Left lobe of liver (tissue), 2 donors: ENCODE measurements at regions not wholly inside any gene's neighbourhood (a gene's known extent, or its start where the extent isn't known, plus 50 kb on each side); places are given as distances from the start of the nearest gene placed in this dataset.

Source experiments
- ATAC-seq: fragments of 200-7000 bp; cut with Tn5 transposase; one replicate; pipeline ENCODE4 v1.9.1; 2020; ENCODE audit warnings: mild to moderate bottlenecking, moderate library complexity
- DNase-seq: peaks from one replicate; pipeline ENCODE4 v3.0.0-alpha.2; 2020; ENCODE audit warnings: low spot score
- donor health status: DM: no; HTN: no; CAD: no; lungs with moderate emphysema.
- donor health status: DM: no; HTN: yes; CAD: no.

DNA sequence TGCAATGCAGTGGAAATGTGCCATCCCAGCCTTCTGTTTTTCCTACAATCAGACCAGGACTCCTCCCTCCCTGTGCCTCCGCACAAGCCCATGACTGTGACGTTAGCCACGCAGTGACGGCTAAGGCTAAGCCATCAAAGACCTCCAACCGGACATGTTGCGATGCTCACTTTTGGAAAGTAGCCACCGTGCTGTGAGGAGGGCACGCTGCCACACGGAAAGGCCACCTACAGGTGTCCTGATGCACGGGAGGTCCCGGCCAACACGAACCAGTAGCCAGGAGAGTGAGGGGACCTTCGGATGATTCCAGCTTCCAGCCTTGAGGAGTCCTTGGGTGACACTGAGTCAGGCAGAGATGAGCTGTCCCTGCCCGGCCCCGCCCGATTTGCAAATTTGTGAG lies 53.9 kb downstream of the FOXL1 start:
- ATAC-seq = no peak

DNA sequence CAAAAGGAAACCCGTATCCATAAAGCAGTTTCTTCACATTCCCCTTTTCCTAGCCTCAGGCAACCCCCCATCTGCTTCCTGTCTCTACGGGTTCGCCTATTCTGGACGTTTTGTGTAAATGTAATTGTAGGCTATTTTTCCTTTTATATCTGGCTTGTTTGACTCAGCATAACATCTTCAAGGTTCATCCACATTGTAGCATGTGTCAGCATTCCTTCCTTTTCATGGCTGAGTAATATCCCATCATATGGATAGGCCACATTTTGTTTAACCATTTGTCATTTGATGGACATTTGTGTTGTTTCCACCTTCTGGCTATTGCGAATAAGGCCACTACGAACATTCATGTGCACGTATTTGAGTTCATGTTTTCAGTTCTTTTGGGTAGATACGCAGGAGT lies 54.6 kb downstream of the FOXL1 start:
- DNase-seq (no peak), ATAC-seq (no peak)

More for the DNA sequence above, 53.9 kb downstream of the FOXL1 start:
- no peak for DNase-seq

- ATAC-seq = no peak
- no peak for DNase-seq
Observed at GRCh38 chr16:86634292-86634691, 55.9 kb downstream of the FOXL1 start.

DNA sequence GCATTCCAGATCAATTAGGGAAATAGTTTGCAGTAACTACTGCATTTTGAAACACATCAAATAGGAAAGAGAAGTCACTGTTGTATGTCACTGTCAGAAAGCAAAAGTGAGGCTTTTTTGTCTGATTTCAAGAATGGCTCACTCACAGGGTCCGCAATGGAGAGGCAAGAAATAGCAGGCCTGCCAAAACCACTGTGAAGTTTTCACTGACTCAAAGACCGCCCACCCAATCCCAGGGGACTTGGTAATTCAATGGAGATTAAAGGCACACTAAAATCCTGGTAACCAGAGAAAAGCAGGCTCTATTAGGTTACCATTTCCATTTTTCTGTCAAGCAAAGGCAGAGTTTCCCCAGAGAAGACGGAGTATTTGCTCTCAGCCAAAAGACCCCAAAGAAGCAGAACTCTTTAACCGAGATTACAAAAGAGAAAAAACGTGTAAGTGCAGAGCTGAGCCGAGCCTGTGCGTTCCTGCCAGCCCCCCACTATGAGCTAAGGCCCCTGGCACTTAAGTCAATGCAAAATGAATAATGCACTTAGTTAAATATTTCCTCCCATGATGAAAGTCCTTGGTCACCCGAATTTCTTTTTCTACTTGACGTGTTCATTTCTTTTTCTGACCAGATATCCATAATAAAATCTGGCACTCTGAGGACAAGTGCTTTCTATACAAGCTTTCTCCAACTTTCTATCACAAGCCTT lies 57.0 kb downstream of the FOXL1 start:
- DNase-seq (no peak), ATAC-seq (no peak)

GRCh38 chr16:86635926-86636325 lies 57.6 kb downstream of the FOXL1 start:
- no peak for ATAC-seq
- DNase-seq = no peak

GRCh38 chr16:86637744-86638143 lies 59.4 kb downstream of the FOXL1 start:
- no peak for ATAC-seq
- no peak for DNase-seq

- no peak for ATAC-seq
- DNase-seq = no peak
Observed at GRCh38 chr16:86638642-86639041, 60.3 kb downstream of the FOXL1 start.

- DNase-seq (no peak), ATAC-seq (no peak)
Observed at GRCh38 chr16:86639354-86639753, 61.0 kb downstream of the FOXL1 start.

- no peak for ATAC-seq
- DNase-seq = no peak
Observed at GRCh38 chr16:86640265-86640843, 62.0 kb downstream of the FOXL1 start.

DNA sequence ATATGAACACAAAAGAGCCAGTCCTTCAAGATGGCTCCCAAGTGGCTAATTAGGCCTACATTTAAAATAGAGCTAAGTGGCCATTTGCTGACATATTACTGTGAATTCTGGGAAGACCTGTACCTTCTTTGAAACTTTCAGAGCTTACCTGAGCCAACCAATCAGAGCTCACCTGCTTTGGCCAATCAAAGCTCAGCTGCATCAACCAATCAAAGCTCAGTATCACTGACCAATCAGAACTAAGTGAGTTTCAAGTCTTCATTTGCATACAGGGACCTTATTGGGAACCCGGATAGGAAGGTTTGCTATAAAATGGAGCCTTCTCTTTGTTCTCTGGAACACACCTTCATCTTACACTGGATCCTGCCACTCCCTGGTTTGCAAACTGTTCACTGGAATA lies 63.7 kb downstream of the FOXL1 start:
- DNase-seq (no peak), ATAC-seq (no peak)

DNA sequence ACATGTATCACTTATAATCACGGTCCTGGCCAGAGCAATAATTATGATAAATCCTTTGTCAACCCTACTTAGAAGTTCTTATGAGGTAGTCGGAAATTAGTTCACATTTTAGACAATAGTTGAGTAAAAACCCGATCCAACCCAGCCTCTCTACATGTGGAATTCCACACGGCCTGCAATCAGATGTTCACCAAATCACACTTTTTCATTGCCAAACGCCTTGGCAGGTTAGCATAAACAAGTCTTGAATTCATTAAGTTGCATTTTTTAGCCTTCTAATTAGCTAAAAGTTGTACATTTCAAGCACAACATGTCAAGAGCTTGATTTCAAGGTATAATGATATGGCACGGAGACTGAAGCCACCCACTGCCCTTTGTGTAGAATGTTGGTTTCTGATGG lies 65.3 kb downstream of the FOXL1 start:
- no peak for ATAC-seq

GRCh38 chr16:86647561-86647960 lies 69.2 kb downstream of the FOXL1 start:
- DNase-seq (no peak), ATAC-seq (no peak)

More for the DNA sequence above, 65.3 kb downstream of the FOXL1 start:
- DNase-seq = no peak

DNA sequence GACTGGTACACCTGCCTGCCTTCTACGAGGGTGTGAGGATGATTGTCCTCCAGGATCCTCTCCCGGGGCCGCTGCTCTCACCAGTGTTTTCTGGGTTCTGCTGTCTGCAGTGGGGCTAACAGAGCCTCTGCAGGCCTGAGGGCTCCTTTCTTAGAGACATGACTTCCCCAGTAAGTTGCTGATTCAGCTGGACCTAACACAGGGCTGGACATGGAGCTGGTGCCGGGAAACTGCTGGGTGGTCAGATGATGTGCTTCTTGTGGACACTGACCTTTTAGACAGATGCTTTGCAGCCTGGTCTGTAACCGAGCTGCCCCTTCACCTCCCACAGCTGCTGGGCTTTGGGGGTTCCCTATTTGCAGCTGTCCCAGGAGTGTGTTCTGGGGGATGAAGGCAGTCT lies 71.5 kb downstream of the FOXL1 start:
- ATAC-seq (peak; percentile 49), DNase-seq (no peak)

- ATAC-seq (no peak), DNase-seq (no peak)
Observed at GRCh38 chr16:86651013-86651627, 72.8 kb downstream of the FOXL1 start.

- DNase-seq = no peak
- ATAC-seq = no peak
Observed at GRCh38 chr16:86651823-86652222, 73.5 kb downstream of the FOXL1 start.

GRCh38 chr16:86653285-86654006 lies 75.1 kb downstream of the FOXL1 start:
- no peak for DNase-seq
- ATAC-seq = no peak

GRCh38 chr16:86657972-86658371 lies 79.6 kb downstream of the FOXL1 start:
- ATAC-seq = no peak
- no peak for DNase-seq

GRCh38 chr16:86660623-86661022 lies 82.3 kb downstream of the FOXL1 start:
- ATAC-seq = no peak
- DNase-seq = no peak

GRCh38 chr16:86661706-86662105 lies 83.4 kb downstream of the FOXL1 start:
- no peak for ATAC-seq

GRCh38 chr16:86662195-86662594 lies 83.8 kb downstream of the FOXL1 start:
- no peak for DNase-seq
- no peak for ATAC-seq

More at GRCh38 chr16:86661706-86662105, 83.4 kb downstream of the FOXL1 start:
- DNase-seq = no peak

DNA sequence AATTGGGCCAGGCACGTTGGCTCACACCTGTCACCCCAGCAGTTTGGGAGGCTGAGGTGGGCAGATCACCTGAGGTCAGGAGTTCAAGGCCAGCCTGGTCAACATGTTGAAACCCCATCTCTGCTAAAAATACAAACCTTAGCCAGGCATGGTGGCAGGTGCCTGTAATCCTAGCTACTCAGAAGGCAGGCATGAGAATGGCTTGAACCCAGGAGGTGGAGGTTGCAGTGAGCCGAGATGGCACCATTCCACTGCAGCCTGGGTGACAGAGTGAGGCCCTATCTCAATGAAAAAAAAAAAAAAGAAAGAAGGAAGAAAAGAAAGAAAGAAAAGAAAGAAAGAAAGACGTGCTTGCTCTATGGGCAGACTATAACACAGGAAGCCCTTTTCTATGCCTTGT lies 84.4 kb downstream of the FOXL1 start:
- DNase-seq (no peak), ATAC-seq (no peak)
